HCT116 (cell line): ENCODE measurements at regions not wholly inside any gene's neighbourhood (a gene's known extent, or its start where the extent isn't known, plus 50 kb on each side); places are given as distances from the start of the nearest gene placed in this dataset.

Experiments used
- ATAC-seq: fragments of 200-7000 bp; cut with Tn5 transposase; 2 replicates; pipeline ENCODE4 v1.9.1; 2020; ENCODE audit warnings: mild to moderate bottlenecking, moderate library complexity
- BruUV-seq: library from RNA; stranded (reverse); fragments of 400-500 nt; replicated peaks from 2 replicates; lab custom pipeline; 2021; lab: Mats Ljungman, UMichigan
- CTCF ChIA-PET: fragments of 300-600 bp; sonication (Branson Sonifier 250); formaldehyde crosslinking; loops from one replicate; lab custom pipeline; 2021; ENCODE audit warnings: antibody characterized with exemption; lab: Charles Lee
- POLR2A ChIA-PET: fragments of 300-600, 350-600 bp; sonication (Branson Sonifier 250); formaldehyde crosslinking; loops from one replicate; lab custom pipeline; 2021; ENCODE audit warnings: antibody characterized with exemption; lab: Charles Lee
- RAD21 ChIA-PET, 2 experiments: fragments of 300-600 bp; sonication (Branson Sonifier 250); formaldehyde crosslinking; loops; one replicate each; lab custom pipeline; 2023; ENCODE audit warnings: low total read pairs in 2 of 2; ENCODE audit not compliant: uncharacterized antibody in 2 of 2, unreplicated experiment in 2 of 2, low non-redundant PET in 1 of 2; lab: Charles Lee
- DNase-seq: peaks from one replicate; pipeline ENCODE4 v3.0.0-alpha.2; 2010; ENCODE audit warnings: low read depth, low spot score
- H2AFZ ChIP-seq: fragments of 200-600 bp; shearing (Covaris generic), sonication (generic); 2 replicates; pipeline ENCODE4 v1.6.1; 2017; ENCODE audit warnings: low read depth, mixed run types, mixed read lengths, antibody characterized with exemption, low read length; ENCODE audit not compliant: poor library complexity, severe bottlenecking
- H3K27ac ChIP-seq: 2 replicates; pipeline ENCODE4 v1.5.1; 2012; ENCODE audit warnings: low read depth, low read length
- H3K27me3 ChIP-seq: fragments of 200-600 bp; sonication (generic); 2 replicates; pipeline ENCODE4 v1.6.1; 2016; ENCODE audit warnings: mixed run types, low read length, mixed read lengths; ENCODE audit not compliant: insufficient read depth
- H3K36me3 ChIP-seq, 2 experiments: fragments of 200-500 bp in 1 of 2; fragments of 200-600 bp in 1 of 2; sonication (Bioruptor generic) in 1 of 2; sonication (generic) in 1 of 2; 2 replicates each; pipeline versions ENCODE4 v1.5.1 to v1.6.1; 2014 to 2016; ENCODE audit warnings: low read length in 2 of 2, inconsistent platforms in 1 of 2, mixed read lengths in 1 of 2, mixed run types in 1 of 2; ENCODE audit not compliant: insufficient read depth in 2 of 2, control insufficient read depth in 1 of 2
- H3K4me1 ChIP-seq, 2 experiments: fragments of 200-600 bp in 1 of 2; sonication (generic) in 1 of 2; 2 replicates each; pipeline versions ENCODE4 v1.5.1 to v1.6.1; 2012 to 2017; ENCODE audit warnings: low read length in 2 of 2, inconsistent platforms in 1 of 2, mild to moderate bottlenecking in 1 of 2, mixed read lengths in 1 of 2, mixed run types in 1 of 2, moderate library complexity in 1 of 2; ENCODE audit not compliant: insufficient read depth in 2 of 2, control insufficient read depth in 1 of 2
- H3K4me2 ChIP-seq: fragments of 200-600 bp; sonication (generic); 2 replicates; pipeline ENCODE4 v1.6.1; 2017; ENCODE audit warnings: mixed run types, low read length, mixed read lengths
- H3K4me3 ChIP-seq, 2 experiments: fragments of 200-600 bp in 1 of 2; sonication (generic) in 1 of 2; replicated peaks in 1 of 2; 2 replicates each; pipeline ENCODE4 v1.5.1; 2011 to 2016; ENCODE audit warnings: low read length in 2 of 2, control low read depth in 1 of 2, low read depth in 1 of 2, mild to moderate bottlenecking in 1 of 2, mixed read lengths in 1 of 2, mixed run types in 1 of 2
- H3K79me2 ChIP-seq: fragments of 200-600 bp; sonication (generic); 2 replicates; pipeline ENCODE4 v1.6.1; 2017; ENCODE audit warnings: mild to moderate bottlenecking, mixed run types, low read length, moderate library complexity, mixed read lengths; ENCODE audit not compliant: insufficient read depth
- H3K9ac ChIP-seq: fragments of 200-600 bp; sonication (generic); 2 replicates; pipeline ENCODE4 v1.6.1; 2016; ENCODE audit warnings: low read length, mixed read lengths
- H3K9me2 ChIP-seq: fragments of 200-600 bp; sonication (generic), shearing (Covaris generic); 2 replicates; pipeline ENCODE4 v1.6.1; 2017; ENCODE audit warnings: mixed run types, mild to moderate bottlenecking, moderate library complexity; ENCODE audit not compliant: insufficient read depth
- H3K9me3 ChIP-seq, 2 experiments: fragments of 200-500 bp in 1 of 2; fragments of 200-600 bp in 1 of 2; sonication (Bioruptor generic) in 1 of 2; sonication (generic) in 1 of 2; 2 replicates each; pipeline ENCODE4 v1.6.1; 2014 to 2017; ENCODE audit warnings: low read length in 2 of 2, mixed read lengths in 2 of 2, inconsistent platforms in 1 of 2, low read depth in 1 of 2, mild to moderate bottlenecking in 1 of 2, mixed run types in 1 of 2, moderate library complexity in 1 of 2; ENCODE audit not compliant: control insufficient read depth in 1 of 2, insufficient read depth in 1 of 2
- H4K20me1 ChIP-seq: fragments of 200-600 bp; sonication (generic), shearing (Covaris generic); 2 replicates; pipeline ENCODE4 v1.6.1; 2017; ENCODE audit warnings: mixed run types, mild to moderate bottlenecking, moderate library complexity; ENCODE audit not compliant: insufficient read depth
- CEBPB ChIP-seq: IDR thresholded peaks from 2 replicates; pipeline ENCODE4 v1.6.1; 2012; ENCODE audit warnings: low read depth
- ELF1 ChIP-seq: IDR thresholded peaks from 2 replicates; pipeline ENCODE4 v1.6.1; 2012; ENCODE audit warnings: low read depth, borderline replicate concordance
- EZH2 ChIP-seq: fragments of 200-600 bp; sonication (generic); IDR thresholded peaks from 2 replicates; pipeline ENCODE4 v1.6.1; 2017; ENCODE audit warnings: antibody characterized with exemption, mixed run types
- FOSL1 ChIP-seq: IDR thresholded peaks from 2 replicates; pipeline ENCODE4 v1.6.1; 2012; ENCODE audit warnings: low read depth
- JUND ChIP-seq: IDR thresholded peaks from 2 replicates; pipeline ENCODE4 v1.6.1; 2012
- SRF ChIP-seq: IDR thresholded peaks from 2 replicates; pipeline ENCODE4 v1.6.1; 2012; ENCODE audit warnings: low read depth
- TCF7L2 ChIP-seq: IDR thresholded peaks from 2 replicates; pipeline ENCODE4 v1.7.0; 2011; ENCODE audit warnings: borderline replicate concordance, inconsistent platforms; ENCODE audit not compliant: insufficient read depth, insufficient read length; ENCODE audit errors: extremely low read depth
- YY1 ChIP-seq: IDR thresholded peaks from 2 replicates; pipeline ENCODE4 v1.6.1; 2011; ENCODE audit warnings: low read length, low read depth, moderate library complexity, mild to moderate bottlenecking; ENCODE audit not compliant: insufficient replicate concordance; ENCODE audit errors: extremely low read depth
- intact Hi-C: fragments of 100-400 bp; cut with micrococcal nuclease; formaldehyde crosslinking; loops from 2 replicates; pipeline ENCODE4 v1.10.0; 2022
- TF ChIP-seq, protein P1 (sequence below): IDR thresholded peaks from 2 replicates; pipeline ENCODE4 v1.6.1; 2011; ENCODE audit warnings: mild to moderate bottlenecking, low read length, moderate library complexity; ENCODE audit not compliant: insufficient replicate concordance; ENCODE audit errors: extremely low read depth
- TF ChIP-seq, protein P2 (sequence below): IDR thresholded peaks from 2 replicates; pipeline ENCODE4 v1.6.1; 2012

DNA sequence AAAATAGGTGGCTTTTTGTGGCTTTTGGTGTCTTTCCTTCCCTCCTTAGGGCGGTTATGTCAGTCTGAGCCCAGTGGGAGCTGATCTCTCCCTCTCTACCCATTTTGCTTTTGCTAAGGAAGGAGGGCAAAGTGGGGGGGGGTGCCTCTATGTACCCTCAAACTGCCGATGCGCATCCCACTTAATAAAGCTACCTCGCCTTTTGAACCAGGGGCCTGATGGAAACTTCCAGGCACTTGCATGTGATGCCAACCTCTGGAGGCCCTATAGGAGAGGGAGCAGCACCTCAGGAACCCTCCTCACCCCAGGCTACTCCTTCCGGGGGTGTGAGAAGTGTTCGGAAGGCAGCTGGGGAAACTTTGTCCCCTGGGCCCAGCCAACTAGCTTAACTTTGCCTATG lies 97.0 kb upstream of the HSD17B12 start:
- BruUV-seq = no TSS peak
- no peaks in the 10 kb centered on the region for H3K4me1 ChIP-seq
- H3K9ac ChIP-seq = no peak overlapping the region
- ChIA-PET CTCF (interaction anchor here (1.2 to 1.8 kb wide), 2 partner anchors 10 to 269 kb away, joined by 6 read pairs; no protein-coding TSS in a partner anchor), POLR2A (no interaction called here), RAD21 (no interaction called here)
- H3K4me3 ChIP-seq = no peak overlapping the region
- H4K20me1 ChIP-seq = no peaks in the 10 kb centered on the region
- H3K36me3 ChIP-seq = no peaks in the 10 kb centered on the region
- no peaks in the 10 kb centered on the region for H3K9me3 ChIP-seq
- DNase-seq (no peak), ATAC-seq (no peak)
- no peaks in the 10 kb centered on the region for H3K79me2 ChIP-seq
- no peak for TF ChIP-seq SRF
- no peak for TF ChIP-seq JUND
- no peak for TF ChIP-seq YY1
- no peak for TF ChIP-seq FOSL1
- TF ChIP-seq CEBPB = no peak
- TF ChIP-seq, protein P1, sequence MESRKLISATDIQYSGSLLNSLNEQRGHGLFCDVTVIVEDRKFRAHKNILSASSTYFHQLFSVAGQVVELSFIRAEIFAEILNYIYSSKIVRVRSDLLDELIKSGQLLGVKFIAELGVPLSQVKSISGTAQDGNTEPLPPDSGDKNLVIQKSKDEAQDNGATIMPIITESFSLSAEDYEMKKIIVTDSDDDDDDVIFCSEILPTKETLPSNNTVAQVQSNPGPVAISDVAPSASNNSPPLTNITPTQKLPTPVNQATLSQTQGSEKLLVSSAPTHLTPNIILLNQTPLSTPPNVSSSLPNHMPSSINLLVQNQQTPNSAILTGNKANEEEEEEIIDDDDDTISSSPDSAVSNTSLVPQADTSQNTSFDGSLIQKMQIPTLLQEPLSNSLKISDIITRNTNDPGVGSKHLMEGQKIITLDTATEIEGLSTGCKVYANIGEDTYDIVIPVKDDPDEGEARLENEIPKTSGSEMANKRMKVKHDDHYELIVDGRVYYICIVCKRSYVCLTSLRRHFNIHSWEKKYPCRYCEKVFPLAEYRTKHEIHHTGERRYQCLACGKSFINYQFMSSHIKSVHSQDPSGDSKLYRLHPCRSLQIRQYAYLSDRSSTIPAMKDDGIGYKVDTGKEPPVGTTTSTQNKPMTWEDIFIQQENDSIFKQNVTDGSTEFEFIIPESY = no peak
- no peak overlapping the region for H3K27ac ChIP-seq
- no peaks in the 10 kb centered on the region for H3K9me2 ChIP-seq
- H3K27me3 ChIP-seq = peaks cover 10% of the 10 kb centered on the region; the same call in 1 of the 2 replicates
- intact Hi-C loops = no loop called here
- H2AFZ ChIP-seq = no peak overlapping the region
- no peak overlapping the region for H3K4me2 ChIP-seq

DNA sequence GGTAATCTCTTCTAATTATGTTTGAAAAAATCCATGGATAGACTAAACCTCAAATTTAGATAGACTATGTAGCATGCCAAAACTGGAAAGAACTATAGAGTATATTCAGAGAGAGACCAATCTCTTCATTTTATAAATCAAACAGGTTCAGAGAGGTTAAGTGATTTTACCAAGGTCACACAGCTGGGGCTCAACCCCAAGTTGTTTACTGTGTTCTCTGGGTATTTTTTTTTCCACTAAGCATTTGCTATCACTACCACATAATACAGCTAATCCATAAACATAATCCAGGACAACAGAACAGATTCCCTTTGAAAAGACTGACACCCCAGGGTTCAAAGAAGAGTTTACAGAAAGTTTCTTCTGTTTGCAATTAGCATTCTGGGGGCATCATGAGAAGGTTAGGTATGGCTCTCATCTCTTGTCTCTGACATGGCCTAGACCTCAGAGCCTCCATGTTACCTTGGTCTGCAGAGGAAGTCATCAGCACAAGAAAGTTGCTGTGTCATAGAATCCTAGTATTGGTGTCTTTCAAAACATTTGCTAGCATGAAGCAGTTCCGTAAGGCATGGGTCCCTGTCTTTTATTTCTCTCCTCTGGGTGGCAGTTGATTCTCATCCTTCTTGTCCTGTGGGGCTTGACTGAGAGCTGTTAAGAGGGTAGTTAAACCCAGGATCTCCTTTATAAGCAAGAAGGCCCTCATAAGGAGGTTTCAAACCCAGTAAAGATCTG lies 94.5 kb upstream of the HSD17B12 start:
- BruUV-seq = no TSS peak
- Histone ChIP-seq H3K4me2 (no peak overlapping the region), H3K9ac (no peak overlapping the region), H4K20me1 (no peaks in the 10 kb centered on the region), H3K79me2 (no peaks in the 10 kb centered on the region), H3K36me3 (no peaks in the 10 kb centered on the region), H2AFZ (no peak overlapping the region), H3K9me2 (no peaks in the 10 kb centered on the region), H3K4me1 (no peaks in the 10 kb centered on the region), H3K27me3 (peaks cover 18% of the 10 kb centered on the region), H3K27ac (no peak overlapping the region), H3K9me3 (no peaks in the 10 kb centered on the region), H3K4me3 (no peak overlapping the region)
- ATAC-seq = no peak
- ChIA-PET RAD21 (no interaction called here), POLR2A (no interaction called here), CTCF (interaction anchor here (1.9 kb wide), 1 partner anchor 266 kb away, joined by 7 read pairs; no protein-coding TSS in a partner anchor)
- intact Hi-C loops = no loop called here
- no peak for DNase-seq
- no peak for TF ChIP-seq EZH2
- TF ChIP-seq, protein P2, sequence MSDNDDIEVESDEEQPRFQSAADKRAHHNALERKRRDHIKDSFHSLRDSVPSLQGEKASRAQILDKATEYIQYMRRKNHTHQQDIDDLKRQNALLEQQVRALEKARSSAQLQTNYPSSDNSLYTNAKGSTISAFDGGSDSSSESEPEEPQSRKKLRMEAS = no peak
- no peak for TF ChIP-seq ELF1
- TF ChIP-seq JUND = no peak
- TF ChIP-seq TCF7L2 = no peak
